SU-DHL-6 (cell line): ENCODE measurements at regions not wholly inside any gene's neighbourhood (a gene's known extent, or its start where the extent isn't known, plus 50 kb on each side); places are given as distances from the start of the nearest gene placed in this dataset.

ENCODE experiments used
- H2AFZ ChIP-seq: fragments of 200-600 bp; sonication (generic); 2 replicates; pipeline ENCODE4 v1.6.1; 2014; ENCODE audit warnings: low read depth, mild to moderate bottlenecking, moderate library complexity, mixed read lengths, antibody characterized with exemption, low read length; ENCODE audit not compliant: severe bottlenecking
- H3F3A ChIP-seq: fragments of 200-600 bp; shearing (Covaris generic); 2 replicates; pipeline ENCODE4 v1.6.0; 2016; ENCODE audit warnings: antibody characterized with exemption, mild to moderate bottlenecking; ENCODE audit not compliant: insufficient read depth
- H3K27ac ChIP-seq: fragments of 200-600 bp; sonication (generic); 2 replicates; pipeline ENCODE4 v1.5.1; 2016; ENCODE audit warnings: low read depth, mild to moderate bottlenecking, low read length, moderate library complexity, mixed read lengths
- H3K27me3 ChIP-seq: fragments of 200-600 bp; sonication (generic), shearing (Covaris generic); 2 replicates; pipeline ENCODE4 v1.6.0; 2014; ENCODE audit warnings: mild to moderate bottlenecking, low read length
- H3K36me3 ChIP-seq: fragments of 200-600 bp; sonication (generic); 2 replicates; pipeline ENCODE4 v1.6.1; 2014; ENCODE audit warnings: mild to moderate bottlenecking, low read length, mixed read lengths
- H3K4me2 ChIP-seq: fragments of 300-600, 200-600 bp; shearing (Covaris generic), sonication (generic); 2 replicates; pipeline ENCODE4 v1.6.0; 2014; ENCODE audit warnings: low read length, low read depth, mild to moderate bottlenecking; ENCODE audit not compliant: poor library complexity, severe bottlenecking
- H3K4me3 ChIP-seq: fragments of 200-600 bp; sonication (generic); 2 replicates; pipeline ENCODE4 v1.5.1; 2014; ENCODE audit warnings: antibody characterized with exemption, low read length, mild to moderate bottlenecking, mixed read lengths; ENCODE audit not compliant: insufficient read depth, poor library complexity, severe bottlenecking
- H3K79me2 ChIP-seq: fragments of 200-600 bp; sonication (generic); 2 replicates; pipeline ENCODE4 v1.6.1; 2014; ENCODE audit warnings: mild to moderate bottlenecking, low read length, moderate library complexity; ENCODE audit not compliant: insufficient read depth
- H3K9ac ChIP-seq: fragments of 200-600 bp; sonication (generic); 2 replicates; pipeline ENCODE4 v1.7.0; 2014; ENCODE audit warnings: mild to moderate bottlenecking, low read length
- H3K9me2 ChIP-seq: fragments of 200-600 bp; sonication (generic); replicated peaks from 2 replicates; pipeline ENCODE4 v1.6.1; 2014; ENCODE audit warnings: low read length; ENCODE audit not compliant: insufficient read depth
- H3K9me3 ChIP-seq: fragments of 200-600 bp; sonication (generic); 2 replicates; pipeline ENCODE4 v1.6.1; 2014; ENCODE audit warnings: low read length, mixed read lengths; ENCODE audit not compliant: insufficient read depth
- H4K20me1 ChIP-seq: fragments of 200-600 bp; sonication (generic); 2 replicates; pipeline ENCODE4 v1.6.1; 2014; ENCODE audit warnings: low read depth, mild to moderate bottlenecking, antibody characterized with exemption, low read length, moderate library complexity, mixed read lengths
- EZH2phosphoT487 ChIP-seq: fragments of 200-600 bp; sonication (generic), shearing (Covaris generic); conservative IDR thresholded peaks from 2 replicates; pipeline ENCODE4 v1.6.1; 2018; ENCODE audit warnings: mild to moderate bottlenecking, antibody characterized with exemption, low read length, moderate library complexity, mixed read lengths
- TF ChIP-seq, protein P1 (sequence below): fragments of 200-600 bp; sonication (generic); IDR thresholded peaks from one replicate; pipeline ENCODE4 v1.5.1; 2017; ENCODE audit warnings: antibody characterized with exemption, mild to moderate bottlenecking, low read length, moderate library complexity; ENCODE audit not compliant: insufficient read depth, poor library complexity, severe bottlenecking

DNA sequence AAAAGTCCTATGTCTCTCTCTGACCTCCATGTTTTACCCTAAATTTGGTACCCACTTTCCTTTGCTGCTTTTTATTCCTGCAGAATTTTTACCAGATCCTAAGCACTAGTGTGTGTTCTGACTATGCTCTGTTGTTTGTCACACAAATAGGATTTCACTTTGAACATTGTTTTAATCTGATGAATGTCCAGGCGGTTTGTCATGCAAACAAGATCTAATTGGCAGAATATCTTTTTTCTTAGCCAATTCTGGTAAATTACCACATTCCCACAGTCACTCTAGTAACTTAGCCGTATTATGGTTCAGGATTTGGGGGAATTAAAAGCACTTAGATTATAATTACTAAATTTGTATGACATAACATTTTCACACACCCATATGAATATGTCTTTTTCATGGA lies 557.2 kb upstream of the BOD1L1 start:
- Histone ChIP-seq H3K4me3 (no peak overlapping the region), H3K36me3 (no peaks in the 10 kb centered on the region), H3K4me2 (no peak overlapping the region), H2AFZ (no peak overlapping the region), H3K27ac (no peak overlapping the region), H4K20me1 (no peaks in the 10 kb centered on the region), H3K9ac (no peak overlapping the region), H3K79me2 (no peaks in the 10 kb centered on the region), H3K9me3 (no peaks in the 10 kb centered on the region), H3K27me3 (no peaks in the 10 kb centered on the region), H3K9me2 (no peaks in the 10 kb centered on the region), H3F3A (no peaks in the 10 kb centered on the region)
- TF ChIP-seq, protein P1, sequence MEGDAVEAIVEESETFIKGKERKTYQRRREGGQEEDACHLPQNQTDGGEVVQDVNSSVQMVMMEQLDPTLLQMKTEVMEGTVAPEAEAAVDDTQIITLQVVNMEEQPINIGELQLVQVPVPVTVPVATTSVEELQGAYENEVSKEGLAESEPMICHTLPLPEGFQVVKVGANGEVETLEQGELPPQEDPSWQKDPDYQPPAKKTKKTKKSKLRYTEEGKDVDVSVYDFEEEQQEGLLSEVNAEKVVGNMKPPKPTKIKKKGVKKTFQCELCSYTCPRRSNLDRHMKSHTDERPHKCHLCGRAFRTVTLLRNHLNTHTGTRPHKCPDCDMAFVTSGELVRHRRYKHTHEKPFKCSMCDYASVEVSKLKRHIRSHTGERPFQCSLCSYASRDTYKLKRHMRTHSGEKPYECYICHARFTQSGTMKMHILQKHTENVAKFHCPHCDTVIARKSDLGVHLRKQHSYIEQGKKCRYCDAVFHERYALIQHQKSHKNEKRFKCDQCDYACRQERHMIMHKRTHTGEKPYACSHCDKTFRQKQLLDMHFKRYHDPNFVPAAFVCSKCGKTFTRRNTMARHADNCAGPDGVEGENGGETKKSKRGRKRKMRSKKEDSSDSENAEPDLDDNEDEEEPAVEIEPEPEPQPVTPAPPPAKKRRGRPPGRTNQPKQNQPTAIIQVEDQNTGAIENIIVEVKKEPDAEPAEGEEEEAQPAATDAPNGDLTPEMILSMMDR: no peak
- TF ChIP-seq EZH2phosphoT487: no peak

DNA sequence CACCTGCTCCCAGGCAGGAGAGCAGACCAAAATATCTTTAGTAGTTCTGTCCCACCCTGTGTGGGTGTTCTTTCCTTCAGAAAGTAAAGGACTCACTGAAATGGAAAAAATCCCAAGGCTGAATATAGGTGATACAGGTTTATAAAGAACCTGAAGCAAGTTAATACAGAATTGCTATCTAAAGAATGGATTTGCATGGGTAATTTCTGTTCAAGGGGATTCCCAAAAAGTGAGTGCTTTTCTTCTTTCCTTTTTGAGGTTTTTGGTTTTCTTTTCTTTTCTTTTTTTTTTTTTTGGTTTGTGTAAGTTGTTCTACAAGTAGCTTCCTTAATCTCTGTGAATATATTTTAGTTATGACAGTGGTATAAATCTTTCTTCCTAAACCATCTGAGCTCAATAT lies 560.7 kb upstream of the BOD1L1 start:
- Histone ChIP-seq H3K9me3 (no peaks in the 10 kb centered on the region), H3K27ac (no peak overlapping the region), H3F3A (no peaks in the 10 kb centered on the region), H3K9me2 (no peaks in the 10 kb centered on the region), H3K36me3 (no peaks in the 10 kb centered on the region), H3K9ac (no peak overlapping the region), H3K79me2 (no peaks in the 10 kb centered on the region), H2AFZ (no peak overlapping the region), H3K4me3 (no peak overlapping the region), H3K4me2 (no peak overlapping the region), H3K27me3 (no peaks in the 10 kb centered on the region), H4K20me1 (no peaks in the 10 kb centered on the region)
- TF ChIP-seq EZH2phosphoT487: no peak
- TF ChIP-seq, protein P1: no peak

DNA sequence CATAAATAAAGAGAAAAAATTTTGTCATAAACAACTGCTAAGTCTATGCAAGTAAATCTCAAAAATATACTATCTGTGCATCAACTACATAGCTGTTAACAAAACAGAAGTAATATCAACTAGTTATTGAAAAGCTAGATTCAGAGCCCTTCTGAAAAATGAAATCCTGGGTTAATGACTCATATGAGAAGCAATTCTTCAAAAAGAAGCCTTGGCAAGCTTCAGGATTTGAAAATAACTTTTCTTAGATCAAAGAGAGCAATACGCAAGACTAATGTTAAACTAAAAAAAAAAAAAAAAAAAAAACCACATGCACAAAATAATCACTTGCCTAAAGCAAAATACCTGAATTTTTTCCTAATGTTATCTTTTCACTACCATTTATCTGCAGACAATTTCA lies 566.1 kb upstream of the BOD1L1 start:
- Histone ChIP-seq H3K4me3 (no peak overlapping the region), H3K27me3 (no peaks in the 10 kb centered on the region), H3K9me3 (no peaks in the 10 kb centered on the region), H3K9ac (no peak overlapping the region), H3K79me2 (no peaks in the 10 kb centered on the region), H3K36me3 (no peaks in the 10 kb centered on the region), H3K9me2 (no peaks in the 10 kb centered on the region), H4K20me1 (no peaks in the 10 kb centered on the region), H2AFZ (no peak overlapping the region), H3K4me2 (no peak overlapping the region), H3F3A (no peaks in the 10 kb centered on the region), H3K27ac (no peak overlapping the region)
- TF ChIP-seq, protein P1: no peak
- no peak for TF ChIP-seq EZH2phosphoT487
